ENCODE measurements at regions not wholly inside any gene's neighbourhood (a gene's known extent, or its start where the extent isn't known, plus 50 kb on each side); places are given as distances from the start of the nearest gene placed in this dataset.

GRCh38 chr22:27455526-27455925 lies 346.0 kb downstream of the MN1 start:
- TF ChIP-seq EZH2phosphoT487 (IDR thresholded peaks at IDR 0.05; ENCODE audit: low read length) (no peak), CTCF (IDR thresholded peaks at IDR 0.05; ENCODE audit: low read length) (no peak), EZH2 (optimal IDR thresholded peaks at IDR 0.05; ENCODE audit: low read depth, low read length) (no peak)

Data from MM.1S (cell line).